SK-N-SH treated with all-trans-retinoic acid at 6 μM for 48 hours (cell line): ENCODE measurements at regions not wholly inside any gene's neighbourhood (a gene's known extent, or its start where the extent isn't known, plus 50 kb on each side); places are given as distances from the start of the nearest gene placed in this dataset.

Source experiments
- ATAC-seq: fragments of 200-7000 bp; cut with Tn5 transposase; 3 replicates; pipeline ENCODE4 v1.9.1; 2020; ENCODE audit warnings: mild to moderate bottlenecking, moderate library complexity
- ARNTL ChIP-seq: fragments of 450-650 bp; formaldehyde crosslinking; IDR thresholded peaks from 2 replicates; pipeline ENCODE4 v1.5.0; 2020; ENCODE audit warnings: low read depth, mild to moderate bottlenecking, moderate library complexity, borderline replicate concordance
- BACH2 ChIP-seq: fragments of 250-450 bp; sonication (Bioruptor Pico); IDR thresholded peaks from 2 replicates; pipeline ENCODE4 v1.9.0; 2021; ENCODE audit warnings: mild to moderate bottlenecking, borderline replicate concordance
- CREB5 ChIP-seq: fragments of 250-450 bp; sonication (Bioruptor Pico); IDR thresholded peaks from 2 replicates; pipeline ENCODE4 v1.5.1; 2020; ENCODE audit warnings: low read depth, mild to moderate bottlenecking, moderate library complexity
- CSDC2 ChIP-seq: fragments of 250-450 bp; sonication (Bioruptor Pico); IDR thresholded peaks from 2 replicates; pipeline ENCODE4 v1.5.0; 2020; ENCODE audit warnings: mild to moderate bottlenecking, moderate library complexity
- CSRNP3 ChIP-seq: fragments of 250-450 bp; sonication (Bioruptor Pico); IDR thresholded peaks from 2 replicates; pipeline ENCODE4 v1.5.1; 2021; ENCODE audit warnings: mild to moderate bottlenecking, moderate library complexity
- ESRRG ChIP-seq: fragments of 250-450 bp; sonication (Bioruptor Pico); IDR thresholded peaks from 2 replicates; pipeline ENCODE4 v1.6.1; 2021; ENCODE audit warnings: mild to moderate bottlenecking
- GLIS3 ChIP-seq: fragments of 250-450 bp; sonication (Bioruptor Pico); IDR thresholded peaks from 2 replicates; pipeline ENCODE4 v1.5.0; 2020; ENCODE audit warnings: mild to moderate bottlenecking, moderate library complexity
- ISL1 ChIP-seq: fragments of 250-450 bp; sonication (Bioruptor Pico); IDR thresholded peaks from 2 replicates; pipeline ENCODE4 v2.1.2; 2022; ENCODE audit warnings: mild to moderate bottlenecking, moderate library complexity
- OSR1 ChIP-seq: fragments of 250-450 bp; sonication (Bioruptor Pico); IDR thresholded peaks from 2 replicates; pipeline ENCODE4 v1.8.0; 2022; ENCODE audit warnings: moderate library complexity, mild to moderate bottlenecking, inconsistent platforms
- PATZ1 ChIP-seq: fragments of 250-450 bp; sonication (Bioruptor Pico); IDR thresholded peaks from 2 replicates; pipeline ENCODE4 v1.8.0; 2020; ENCODE audit warnings: mild to moderate bottlenecking, moderate library complexity, borderline replicate concordance
- POU6F1 ChIP-seq: fragments of 250-450 bp; sonication (Bioruptor Pico); IDR thresholded peaks from 2 replicates; pipeline ENCODE4 v1.8.0; 2021; ENCODE audit warnings: low read depth, mild to moderate bottlenecking, moderate library complexity, borderline replicate concordance
- PPARA ChIP-seq: fragments of 250-450 bp; sonication (Bioruptor Pico); IDR thresholded peaks from 2 replicates; pipeline ENCODE4 v1.5.0; 2020; ENCODE audit warnings: mild to moderate bottlenecking, borderline replicate concordance
- RARB ChIP-seq: fragments of 250-450 bp; sonication (Bioruptor Pico); IDR thresholded peaks from 2 replicates; pipeline ENCODE4 v1.8.0; 2021; ENCODE audit warnings: mild to moderate bottlenecking, moderate library complexity
- SNAI2 ChIP-seq: fragments of 250-450 bp; sonication (Bioruptor Pico); IDR thresholded peaks from 2 replicates; pipeline ENCODE4 v1.5.0; 2020; ENCODE audit warnings: mild to moderate bottlenecking, moderate library complexity
- TCF4 ChIP-seq: fragments of 250-450 bp; sonication (Bioruptor Pico); IDR thresholded peaks from 2 replicates; pipeline ENCODE4 v1.8.0; 2021; ENCODE audit warnings: mild to moderate bottlenecking, moderate library complexity, borderline replicate concordance
- TOX ChIP-seq: fragments of 250-450 bp; sonication (Bioruptor Pico); IDR thresholded peaks from 2 replicates; pipeline ENCODE4 v1.8.0; 2021; ENCODE audit warnings: mild to moderate bottlenecking, moderate library complexity, borderline replicate concordance
- TSHZ2 ChIP-seq: fragments of 250-450 bp; sonication (Bioruptor Pico); IDR thresholded peaks from 2 replicates; pipeline ENCODE4 v1.5.0; 2020; ENCODE audit warnings: mild to moderate bottlenecking, moderate library complexity
- ZFP3 ChIP-seq: fragments of 250-450 bp; sonication (Bioruptor Pico); IDR thresholded peaks from 2 replicates; pipeline ENCODE4 v1.5.0; 2020; ENCODE audit warnings: mild to moderate bottlenecking, moderate library complexity
- ZFP30 ChIP-seq: fragments of 450-650 bp; formaldehyde crosslinking; IDR thresholded peaks from 2 replicates; pipeline ENCODE4 v1.5.0; 2022; ENCODE audit warnings: mild to moderate bottlenecking, moderate library complexity
- ZNF565 ChIP-seq: fragments of 450-650 bp; formaldehyde crosslinking; conservative IDR thresholded peaks from 2 replicates; pipeline ENCODE4 v1.5.0; 2020; ENCODE audit warnings: low read depth, mild to moderate bottlenecking, moderate library complexity

- no peak for TF ChIP-seq CREB5 (CRISPR knock-in tag)
- no peak for TF ChIP-seq TSHZ2 (CRISPR knock-in tag)
- no peak for TF ChIP-seq RARB (CRISPR knock-in tag)
- TF ChIP-seq TOX (CRISPR knock-in tag) = no peak
- no peak for TF ChIP-seq SNAI2 (CRISPR knock-in tag)
- TF ChIP-seq PPARA = no peak
- TF ChIP-seq TCF4 (CRISPR knock-in tag) = no peak
- TF ChIP-seq GLIS3 (CRISPR knock-in tag) = no peak
- TF ChIP-seq ZFP3 = no peak
- TF ChIP-seq, all 23 proteins: peak for 0
Measured at GRCh38 chrX:155694649-155695048, 81.9 kb upstream of the TMLHE start (continued).

- ATAC-seq = no peak
- TF ChIP-seq ARNTL (CRISPR knock-in tag) (no peak), CSRNP3 (CRISPR knock-in tag) (no peak), POU6F1 (CRISPR knock-in tag) (no peak), ZFP3 (no peak), ISL1 (CRISPR knock-in tag) (no peak), TSHZ2 (CRISPR knock-in tag) (no peak), PATZ1 (CRISPR knock-in tag) (no peak), SNAI2 (CRISPR knock-in tag) (no peak), CSDC2 (CRISPR knock-in tag) (no peak), TCF4 (CRISPR knock-in tag) (no peak)
- TF ChIP-seq, all 23 proteins: peak for 0
Measured at GRCh38 chrX:155682834-155683233, 70.1 kb upstream of the TMLHE start.

GRCh38 chrX:155679715-155680114 lies 67.0 kb upstream of the TMLHE start:
- no peak for ATAC-seq

More at GRCh38 chrX:155679715-155680114, 67.0 kb upstream of the TMLHE start:
- no peak for TF ChIP-seq TOX (CRISPR knock-in tag)
- no peak for TF ChIP-seq TSHZ2 (CRISPR knock-in tag)
- no peak for TF ChIP-seq GLIS3 (CRISPR knock-in tag)
- TF ChIP-seq BACH2 (CRISPR knock-in tag) = no peak
- no peak for TF ChIP-seq OSR1 (CRISPR knock-in tag)
- TF ChIP-seq ISL1 (CRISPR knock-in tag) = no peak
- TF ChIP-seq PATZ1 (CRISPR knock-in tag) = no peak
- TF ChIP-seq ZNF565 (CRISPR knock-in tag) = no peak
- TF ChIP-seq ZFP3 = no peak
- no peak for TF ChIP-seq ZFP30 (CRISPR knock-in tag)
- no peak for TF ChIP-seq ESRRG (CRISPR knock-in tag)
- TF ChIP-seq, all 23 proteins: peak for 0
